D721Med (cell line): ENCODE measurements at regions not wholly inside any gene's neighbourhood (a gene's known extent, or its start where the extent isn't known, plus 50 kb on each side); places are given as distances from the start of the nearest gene placed in this dataset.
"Not testable (repeated sequence)": the region's sequence is repeated elsewhere in the genome, so short reads cannot be mapped to it uniquely, and the experiment has no call there.

Source experiments
- DNase-seq: peaks from one replicate; pipeline ENCODE4 v3.0.0; 2011; ENCODE audit warnings: low spot score; ENCODE audit not compliant: insufficient read length
- FAIRE-seq: peaks from 2 replicates; lab custom pipeline; 2011; peaks lifted over from hg19 to GRCh38; lab: Jason Lieb, UNC
- CTCF ChIP-seq: IDR thresholded peaks from 2 replicates; pipeline ENCODE4 v1.5.1; 2012; ENCODE audit warnings: mild to moderate bottlenecking, control low read depth; ENCODE audit not compliant: insufficient read depth; ENCODE audit errors: missing control alignments

GRCh38 chr5:57002959-57003485, 51.1 kb upstream of the MIER3 start:
- FAIRE-seq (no peak), DNase-seq (no peak)
- no peak for TF ChIP-seq CTCF

GRCh38 chr5:57003566-57003965, 51.6 kb upstream of the MIER3 start:
- DNase-seq, FAIRE-seq: not testable (repeated sequence)

- TF ChIP-seq CTCF, result no peak
- no peak for FAIRE-seq
- no peak for DNase-seq
Measured at GRCh38 chr5:57004800-57005199, 52.9 kb upstream of the MIER3 start.

GRCh38 chr5:57007344-57007743, 55.4 kb upstream of the MIER3 start:
- FAIRE-seq, result no peak
- TF ChIP-seq CTCF, result no peak
- no peak for DNase-seq

GRCh38 chr5:57009811-57010210, 57.9 kb upstream of the MIER3 start:
- no peak for TF ChIP-seq CTCF
- DNase-seq (no peak), FAIRE-seq (no peak)

GRCh38 chr5:57010786-57011185, 58.9 kb upstream of the MIER3 start:
- DNase-seq (no peak), FAIRE-seq (no peak)
- TF ChIP-seq CTCF, result no peak

GRCh38 chr5:57012511-57012910, 60.6 kb upstream of the MIER3 start:
- no peak for DNase-seq
- no peak for TF ChIP-seq CTCF
- no peak for FAIRE-seq

- TF ChIP-seq CTCF, result no peak
- no peak for FAIRE-seq
- no peak for DNase-seq
Measured at GRCh38 chr5:57025961-57026360, 74.0 kb upstream of the MIER3 start.
